Choroid plexus epithelial cell (primary cell): ENCODE measurements at regions not wholly inside any gene's neighbourhood (a gene's known extent, or its start where the extent isn't known, plus 50 kb on each side); places are given as distances from the start of the nearest gene placed in this dataset.

Experiments used
- DNase-seq: peaks from one replicate; pipeline ENCODE4 v3.0.0-alpha.2; 2010; ENCODE audit warnings: low read depth
- H3K4me3 ChIP-seq: 2 replicates; pipeline ENCODE4 v1.5.1; 2011; ENCODE audit warnings: low read depth, mild to moderate bottlenecking, control low read depth, low read length, moderate library complexity
- CTCF ChIP-seq: conservative IDR thresholded peaks from 2 replicates; pipeline ENCODE4 v1.5.1; 2011; ENCODE audit warnings: low read depth, mild to moderate bottlenecking, control low read depth, inconsistent platforms, low read length, moderate library complexity

- no peak for TF ChIP-seq CTCF
- DNase-seq, result no peak
- no peak overlapping the region for H3K4me3 ChIP-seq
Observed at GRCh38 chr13:105785436-105785835, 750.0 kb downstream of the EFNB2 start.

GRCh38 chr13:105783261-105783660, 752.2 kb downstream of the EFNB2 start:
- no peak for TF ChIP-seq CTCF
- no peak for DNase-seq
- no peak overlapping the region for H3K4me3 ChIP-seq

GRCh38 chr13:105778196-105778595, 757.3 kb downstream of the EFNB2 start:
- DNase-seq, result peak; percentile 63
- no peak for TF ChIP-seq CTCF
- H3K4me3 ChIP-seq, result no peak overlapping the region

GRCh38 chr13:105774739-105775460, 760.6 kb downstream of the EFNB2 start:
- DNase-seq, result peak; percentile 12
- no peak for TF ChIP-seq CTCF
- no peak overlapping the region for H3K4me3 ChIP-seq

- DNase-seq, result peak; percentile 66
- TF ChIP-seq CTCF, result no peak
- no peak overlapping the region for H3K4me3 ChIP-seq
Observed at GRCh38 chr13:105773863-105774538, 761.5 kb downstream of the EFNB2 start.

GRCh38 chr13:105773241-105773640, 762.2 kb downstream of the EFNB2 start:
- H3K4me3 ChIP-seq, result no peak overlapping the region
- DNase-seq, result no peak
- no peak for TF ChIP-seq CTCF

GRCh38 chr13:105764486-105764885, 771.0 kb downstream of the EFNB2 start:
- DNase-seq, result no peak
- H3K4me3 ChIP-seq, result no peak overlapping the region
- TF ChIP-seq CTCF, result no peak
